Right lobe of liver (tissue), 4 donors: ENCODE measurements at regions not wholly inside any gene's neighbourhood (a gene's known extent, or its start where the extent isn't known, plus 50 kb on each side); places are given as distances from the start of the nearest gene placed in this dataset.

ENCODE experiments used
- POLR2A ChIP-seq: fragments of 450-650 bp; IDR thresholded peaks from one replicate; pipeline ENCODE4 v1.6.1; 2017; ENCODE audit warnings: antibody characterized with exemption, mild to moderate bottlenecking
- TF ChIP-seq, protein P1 (sequence below), 4 donors: fragments of 200-600 bp in 3 of 4; fragments of 450-650 bp in 1 of 4; IDR thresholded peaks; one replicate each; pipeline versions ENCODE4 v1.5.1 to v1.8.0; 2016 to 2022; ENCODE audit warnings: antibody characterized with exemption in 4 of 4, mild to moderate bottlenecking in 2 of 4
- donor health status: DM: no; HTN: no; CAD: no.
- donor health status: DM: no; HTN: no; CAD: no.
- donor health status: DM: no; HTN: yes; CAD: no.

DNA sequence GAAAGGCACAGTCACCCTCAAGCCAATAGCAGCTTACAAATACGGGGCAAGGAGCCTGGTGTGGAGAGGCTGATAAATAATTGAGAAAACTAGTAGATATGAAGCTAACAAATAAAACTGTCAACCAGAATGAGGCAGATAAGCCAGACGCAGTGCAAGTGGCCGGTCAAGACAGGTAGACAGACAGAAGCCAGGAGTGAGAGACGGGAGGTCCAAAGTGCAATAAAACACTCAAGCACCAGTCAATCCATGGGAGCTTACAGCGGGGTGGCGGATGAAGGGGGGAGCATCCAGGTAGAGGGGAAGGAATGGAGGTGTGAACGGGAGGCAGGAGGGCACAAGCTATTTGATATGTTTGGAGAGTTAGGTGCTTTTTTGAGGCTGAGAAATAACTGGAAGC, 193.1 kb downstream of the FOXD4L6 start:
- TF ChIP-seq, protein P1, sequence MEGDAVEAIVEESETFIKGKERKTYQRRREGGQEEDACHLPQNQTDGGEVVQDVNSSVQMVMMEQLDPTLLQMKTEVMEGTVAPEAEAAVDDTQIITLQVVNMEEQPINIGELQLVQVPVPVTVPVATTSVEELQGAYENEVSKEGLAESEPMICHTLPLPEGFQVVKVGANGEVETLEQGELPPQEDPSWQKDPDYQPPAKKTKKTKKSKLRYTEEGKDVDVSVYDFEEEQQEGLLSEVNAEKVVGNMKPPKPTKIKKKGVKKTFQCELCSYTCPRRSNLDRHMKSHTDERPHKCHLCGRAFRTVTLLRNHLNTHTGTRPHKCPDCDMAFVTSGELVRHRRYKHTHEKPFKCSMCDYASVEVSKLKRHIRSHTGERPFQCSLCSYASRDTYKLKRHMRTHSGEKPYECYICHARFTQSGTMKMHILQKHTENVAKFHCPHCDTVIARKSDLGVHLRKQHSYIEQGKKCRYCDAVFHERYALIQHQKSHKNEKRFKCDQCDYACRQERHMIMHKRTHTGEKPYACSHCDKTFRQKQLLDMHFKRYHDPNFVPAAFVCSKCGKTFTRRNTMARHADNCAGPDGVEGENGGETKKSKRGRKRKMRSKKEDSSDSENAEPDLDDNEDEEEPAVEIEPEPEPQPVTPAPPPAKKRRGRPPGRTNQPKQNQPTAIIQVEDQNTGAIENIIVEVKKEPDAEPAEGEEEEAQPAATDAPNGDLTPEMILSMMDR (IDR thresholded peaks at IDR 0.05) = no peak
- no peak for TF ChIP-seq POLR2A
